H1 (cell line): ENCODE measurements at regions not wholly inside any gene's neighbourhood (a gene's known extent, or its start where the extent isn't known, plus 50 kb on each side); places are given as distances from the start of the nearest gene placed in this dataset.

Experiments
- CTCF ChIA-PET: fragments of 300-600 bp; sonication (Branson Sonifier 250); formaldehyde crosslinking; loops from one replicate; lab custom pipeline; 2021; ENCODE audit not compliant: partially characterized antibody; lab: Charles Lee
- POLR2A ChIA-PET: fragments of 300-600 bp; sonication (Branson Sonifier 250); formaldehyde crosslinking; loops from one replicate; lab custom pipeline; 2021; ENCODE audit warnings: inconsistent platforms; ENCODE audit not compliant: partially characterized antibody; lab: Charles Lee
- DNase-seq, 2 experiments: peaks; one replicate each; pipeline versions ENCODE4 v3.0.0 to v3.0.0-alpha.2; 2010 to 2022; ENCODE audit warnings: low spot score in 2 of 2, low read depth in 1 of 2, mixed read lengths in 1 of 2
- FAIRE-seq: peaks from 2 replicates; lab custom pipeline; 2011; peaks lifted over from hg19 to GRCh38; lab: Jason Lieb, UNC
- H2AFZ ChIP-seq: 2 replicates; pipeline ENCODE4 v1.8.1; 2012; ENCODE audit warnings: low read length, inconsistent platforms
- H2AK5ac ChIP-seq: 2 replicates; pipeline ENCODE4 v1.6.1; 2013; ENCODE audit warnings: low read depth, low read length
- H2BK120ac ChIP-seq: replicated peaks from 2 replicates; pipeline ENCODE3; 2013; ENCODE audit warnings: low read depth, low read length, inconsistent platforms
- H2BK12ac ChIP-seq: 2 replicates; pipeline ENCODE4 v1.6.1; 2013; ENCODE audit warnings: low read depth, low read length
- H2BK15ac ChIP-seq: 2 replicates; pipeline ENCODE4 v1.6.1; 2013; ENCODE audit warnings: low read length
- H2BK20ac ChIP-seq: 2 replicates; pipeline ENCODE4 v1.6.1; 2013; ENCODE audit warnings: low read length
- H2BK5ac ChIP-seq: 2 replicates; pipeline ENCODE4 v1.6.1; 2013; ENCODE audit warnings: low read depth, low read length
- H3K14ac ChIP-seq: 2 replicates; pipeline ENCODE4 v1.6.1; 2013; ENCODE audit warnings: inconsistent platforms; ENCODE audit not compliant: insufficient read length
- H3K18ac ChIP-seq: 2 replicates; pipeline ENCODE4 v1.6.1; 2013; ENCODE audit warnings: low read length; ENCODE audit errors: extremely low read depth
- H3K23ac ChIP-seq: 2 replicates; pipeline ENCODE4 v1.6.1; 2013; ENCODE audit warnings: inconsistent platforms; ENCODE audit not compliant: insufficient read length
- H3K23me2 ChIP-seq: 2 replicates; pipeline ENCODE4 v1.6.1; 2013; ENCODE audit warnings: low read depth, low read length
- H3K27ac ChIP-seq: 2 replicates; pipeline ENCODE4 v1.6.1; 2011; ENCODE audit warnings: low read depth, low read length, inconsistent platforms
- H3K27me3 ChIP-seq, 4 experiments: replicated peaks in 1 of 4; 1 replicate in 1 of 4; 2 replicates in 3 of 4; pipeline versions ENCODE4 v1.6.1 to v1.8.1; 2011 to 2013; ENCODE audit warnings: low read length in 3 of 4, mild to moderate bottlenecking in 3 of 4, inconsistent platforms in 2 of 4, mixed read lengths in 2 of 4, moderate library complexity in 1 of 4; ENCODE audit not compliant: control insufficient read depth in 3 of 4, insufficient read depth in 3 of 4; ENCODE audit errors: extremely low read depth in 1 of 4
- H3K36me3 ChIP-seq, 4 experiments: 2 replicates each; pipeline versions ENCODE4 v1.6.1 to v1.8.1; 2011 to 2013; ENCODE audit warnings: mild to moderate bottlenecking in 4 of 4, low read length in 3 of 4, moderate library complexity in 2 of 4, control low read depth in 1 of 4, inconsistent platforms in 1 of 4; ENCODE audit not compliant: insufficient read depth in 4 of 4, control insufficient read depth in 2 of 4
- H3K4ac ChIP-seq: replicated peaks from 2 replicates; pipeline ENCODE3; 2013; ENCODE audit warnings: low read length, low read depth, mixed read lengths, inconsistent platforms; ENCODE audit not compliant: insufficient read length
- H3K4me1 ChIP-seq, 4 experiments: replicated peaks in 1 of 4; 1 replicate in 1 of 4; 2 replicates in 3 of 4; pipeline versions ENCODE4 v1.6.1 to v1.8.1; 2011 to 2013; ENCODE audit warnings: low read length in 3 of 4, inconsistent platforms in 2 of 4, mixed read lengths in 1 of 4; ENCODE audit not compliant: insufficient read depth in 4 of 4, control insufficient read depth in 3 of 4
- H3K4me2 ChIP-seq, 2 experiments: 2 replicates each; pipeline versions ENCODE4 v1.6.1 to v1.8.1; 2011 to 2013; ENCODE audit warnings: low read depth in 2 of 2, low read length in 2 of 2, control low read depth in 1 of 2, inconsistent platforms in 1 of 2, mild to moderate bottlenecking in 1 of 2; ENCODE audit not compliant: insufficient read depth in 1 of 2
- H3K4me3 ChIP-seq, 4 experiments: fragments of 200-600, 300-600 bp in 1 of 4; sonication (generic), shearing (Covaris generic), sonication (Bioruptor Twin) in 1 of 4; 2 replicates each; pipeline versions ENCODE4 v1.5.1 to v1.8.1; 2011 to 2016; ENCODE audit warnings: low read length in 4 of 4, low read depth in 3 of 4, control low read depth in 2 of 4, inconsistent platforms in 2 of 4, mild to moderate bottlenecking in 2 of 4, mixed read lengths in 1 of 4, moderate library complexity in 1 of 4; ENCODE audit not compliant: insufficient read depth in 2 of 4; ENCODE audit errors: extremely low read depth in 1 of 4
- H3K56ac ChIP-seq: replicated peaks from 2 replicates; pipeline ENCODE3; 2013; ENCODE audit warnings: low read depth, mild to moderate bottlenecking, mixed read lengths, low read length, inconsistent platforms; ENCODE audit not compliant: insufficient read length
- H3K79me1 ChIP-seq: 2 replicates; pipeline ENCODE4 v1.6.1; 2013; ENCODE audit warnings: low read depth, low read length, control low read depth
- H3K79me2 ChIP-seq, 2 experiments: 2 replicates each; pipeline versions ENCODE4 v1.6.1 to v1.8.1; 2012 to 2013; ENCODE audit warnings: low read length in 2 of 2, mild to moderate bottlenecking in 2 of 2, inconsistent platforms in 1 of 2; ENCODE audit not compliant: insufficient read depth in 2 of 2, control insufficient read depth in 1 of 2
- H3K9ac ChIP-seq, 4 experiments: replicated peaks in 1 of 4; 1 replicate in 1 of 4; 2 replicates in 3 of 4; pipeline versions ENCODE4 v1.6.1 to v1.8.1; 2011 to 2013; ENCODE audit warnings: low read depth in 3 of 4, low read length in 3 of 4, control low read depth in 2 of 4, mild to moderate bottlenecking in 2 of 4, moderate library complexity in 2 of 4, inconsistent platforms in 1 of 4; ENCODE audit errors: extremely low read depth in 1 of 4
- H3K9me3 ChIP-seq, 2 experiments: 2 replicates each; pipeline versions ENCODE4 v1.6.1 to v1.8.1; 2012 to 2013; ENCODE audit warnings: mild to moderate bottlenecking in 2 of 2, moderate library complexity in 2 of 2, control low read depth in 1 of 2, inconsistent platforms in 1 of 2, low read depth in 1 of 2, low read length in 1 of 2, mixed read lengths in 1 of 2; ENCODE audit not compliant: insufficient read depth in 2 of 2
- H4K20me1 ChIP-seq, 2 experiments: replicated peaks in 1 of 2; 2 replicates each; pipeline versions ENCODE3 to v1.8.1; 2011 to 2013; ENCODE audit warnings: inconsistent platforms in 2 of 2, low read length in 2 of 2, mild to moderate bottlenecking in 1 of 2; ENCODE audit not compliant: insufficient read depth in 2 of 2, control insufficient read depth in 1 of 2
- H4K5ac ChIP-seq: 2 replicates; pipeline ENCODE4 v1.6.1; 2013; ENCODE audit warnings: low read length, low read depth, mixed read lengths, inconsistent platforms; ENCODE audit not compliant: insufficient read length
- H4K8ac ChIP-seq: 2 replicates; pipeline ENCODE4 v1.8.0; 2013; ENCODE audit warnings: mild to moderate bottlenecking, moderate library complexity, low read length, inconsistent platforms; ENCODE audit not compliant: insufficient read depth; ENCODE audit errors: extremely low read depth
- H4K91ac ChIP-seq: replicated peaks from 2 replicates; pipeline ENCODE3; 2013; ENCODE audit warnings: low read length, mixed read lengths, inconsistent platforms; ENCODE audit not compliant: insufficient read length
- CHD2 ChIP-seq: IDR thresholded peaks from 2 replicates; pipeline ENCODE4 v1.6.1; 2012; ENCODE audit warnings: low read length, improper control_type of control experiment
- EGR1 ChIP-seq: IDR thresholded peaks from 2 replicates; pipeline ENCODE4 v1.6.1; 2011; ENCODE audit warnings: low read depth, low read length, borderline replicate concordance
- EP300 ChIP-seq, 2 experiments: IDR thresholded peaks; 1 replicate in 1 of 2; 2 replicates in 1 of 2; pipeline ENCODE4 v1.6.1; 2011 to 2012; ENCODE audit warnings: low read depth in 2 of 2, low read length in 2 of 2, mild to moderate bottlenecking in 2 of 2, borderline replicate concordance in 1 of 2, inconsistent platforms in 1 of 2, moderate library complexity in 1 of 2
- GABPA ChIP-seq: IDR thresholded peaks from 2 replicates; pipeline ENCODE4 v1.6.1; 2011; ENCODE audit warnings: mild to moderate bottlenecking, low read length, moderate library complexity, borderline replicate concordance; ENCODE audit not compliant: insufficient read depth
- GTF2F1 ChIP-seq: IDR thresholded peaks from 2 replicates; pipeline ENCODE4 v1.6.1; 2012; ENCODE audit warnings: low read depth, low read length, improper control_type of control experiment, borderline replicate concordance
- KDM4A ChIP-seq: IDR thresholded peaks from one replicate; pipeline ENCODE4 v1.7.1; 2012; ENCODE audit warnings: low read depth, mild to moderate bottlenecking, moderate library complexity, low read length, inconsistent platforms; ENCODE audit not compliant: severe bottlenecking
- MAFK ChIP-seq: IDR thresholded peaks from 2 replicates; pipeline ENCODE4 v1.6.1; 2012; ENCODE audit warnings: low read depth, mild to moderate bottlenecking, improper control_type of control experiment, low read length
- SIRT6 ChIP-seq: IDR thresholded peaks from one replicate; pipeline ENCODE4 v1.7.1; 2012; ENCODE audit warnings: low read length, inconsistent platforms
- WGBS, 2 experiments: shearing (Covaris generic) in 1 of 2; methylation state at CpG; one replicate each; pipeline versions ENCODE4 v1.1.6 to v1.1.7; 2013 to 2015; ENCODE audit warnings: low lambda C conversion rate in 2 of 2, mixed read lengths in 2 of 2, inconsistent platforms in 1 of 2, low coverage in 1 of 2, missing lambda C conversion rate in 1 of 2; ENCODE audit not compliant: insufficient replicate concordance in 2 of 2, insufficient coverage in 1 of 2, insufficient read length in 1 of 2; ENCODE audit errors: extremely low coverage in 1 of 2, missing lambda C conversion rate in 1 of 2; 5-methylcytosine and 5-hydroxymethylcytosine counted together

- no peak overlapping the region for H3K23ac ChIP-seq
- H4K91ac ChIP-seq: no peak overlapping the region
- no peak overlapping the region for H3K56ac ChIP-seq
- FAIRE-seq: no peak
- H4K8ac ChIP-seq: no peak overlapping the region
- CTCF ChIA-PET: no interaction called here
- H3K4me3 ChIP-seq: no peak overlapping the region
- POLR2A ChIA-PET: no interaction called here
- H2BK20ac ChIP-seq: no peak overlapping the region
- no peak overlapping the region for H3K4me2 ChIP-seq
- no peaks in the 10 kb centered on the region for H3K79me1 ChIP-seq
- no peaks in the 10 kb centered on the region for H3K36me3 ChIP-seq
- no peak overlapping the region for H3K9ac ChIP-seq
- no peak overlapping the region for H3K27ac ChIP-seq
- H3K4ac ChIP-seq: no peak overlapping the region
- H2BK12ac ChIP-seq: no peak overlapping the region
- no peak overlapping the region for H2BK5ac ChIP-seq
- H3K4me1 ChIP-seq: peaks cover 0 to 3% (median 1%) of the 10 kb centered on the region in 4 experiments; a peak in 3 of 7 replicates
- no peaks in the 10 kb centered on the region for H3K27me3 ChIP-seq
- WGBS, 2 experiments: 91% methylated on average over 7 of the region's 7 CpGs; no CpG with 5 or more reads in 1 of the 2 experiments
- no peak for DNase-seq
- no peak overlapping the region for H3K14ac ChIP-seq
- no peaks in the 10 kb centered on the region for H4K20me1 ChIP-seq
- H2BK120ac ChIP-seq: no peak overlapping the region
- no peaks in the 10 kb centered on the region for H3K79me2 ChIP-seq
- H2AK5ac ChIP-seq: no peak overlapping the region
- no peaks in the 10 kb centered on the region for H3K9me3 ChIP-seq
- H2AFZ ChIP-seq: no peak overlapping the region
- no peak overlapping the region for H3K18ac ChIP-seq
- no peaks in the 10 kb centered on the region for H3K23me2 ChIP-seq
- H2BK15ac ChIP-seq: no peak overlapping the region
- no peak overlapping the region for H4K5ac ChIP-seq
- no peak for TF ChIP-seq GTF2F1
- TF ChIP-seq SIRT6: no peak
- TF ChIP-seq GABPA: no peak
- no peak for TF ChIP-seq MAFK
- no peak for TF ChIP-seq EGR1
- no peak for TF ChIP-seq CHD2
- no peak for TF ChIP-seq EP300 (IDR thresholded peaks at IDR 0.05; ENCODE audit: borderline replicate concordance in 1 of 2, low read depth in 2 of 2, low read length in 2 of 2)
- TF ChIP-seq KDM4A: no peak
These were observed 534.7 kb upstream of the CBLB start for GRCh38 chr3:106403371-106404145.
